IMR-90 (cell line): ENCODE measurements at regions not wholly inside any gene's neighbourhood (a gene's known extent, or its start where the extent isn't known, plus 50 kb on each side); places are given as distances from the start of the nearest gene placed in this dataset.

Experiments
- CHD1 ChIP-seq: IDR thresholded peaks from 2 replicates; pipeline ENCODE4 v1.6.1; 2012; ENCODE audit warnings: low read depth, low read length, improper control_type of control experiment
- FOS ChIP-seq: fragments of 150-350 bp; IDR thresholded peaks from 2 replicates; pipeline ENCODE4 v1.6.1; 2016; ENCODE audit warnings: low read depth, low read length
- MAZ ChIP-seq: IDR thresholded peaks from 2 replicates; pipeline ENCODE4 v1.6.1; 2012; ENCODE audit warnings: low read depth, mild to moderate bottlenecking, low read length, improper control_type of control experiment, moderate library complexity, borderline replicate concordance
- MXI1 ChIP-seq: IDR thresholded peaks from 2 replicates; pipeline ENCODE4 v1.6.1; 2012; ENCODE audit warnings: low read depth, mild to moderate bottlenecking, low read length, moderate library complexity, borderline replicate concordance
- POLR2A ChIP-seq: IDR thresholded peaks from 2 replicates; pipeline ENCODE4 v1.6.1; 2012; ENCODE audit warnings: mild to moderate bottlenecking, low read depth, low read length
- RAD21 ChIP-seq: IDR thresholded peaks from 2 replicates; pipeline ENCODE4 v1.6.1; 2012; ENCODE audit warnings: low read length, improper control_type of control experiment
- RCOR1 ChIP-seq: IDR thresholded peaks from 2 replicates; pipeline ENCODE4 v1.6.1; 2012; ENCODE audit warnings: mild to moderate bottlenecking, low read length, improper control_type of control experiment; ENCODE audit not compliant: insufficient replicate concordance
- TF ChIP-seq, protein P1 (sequence below): conservative IDR thresholded peaks from 2 replicates; pipeline ENCODE4 v1.5.1; 2012; ENCODE audit warnings: mild to moderate bottlenecking, low read depth, low read length, improper control_type of control experiment
- TF ChIP-seq, protein P2 (sequence below): fragments of 150-350 bp; IDR thresholded peaks from 2 replicates; pipeline ENCODE4 v1.6.1; 2016; ENCODE audit warnings: low read depth, mild to moderate bottlenecking, low read length, moderate library complexity, borderline replicate concordance
- TF ChIP-seq, protein P3 (sequence below): fragments of 150-350 bp; IDR thresholded peaks from 2 replicates; pipeline ENCODE4 v1.6.1; 2017; ENCODE audit warnings: mild to moderate bottlenecking, antibody characterized with exemption, low read length, low read depth

DNA sequence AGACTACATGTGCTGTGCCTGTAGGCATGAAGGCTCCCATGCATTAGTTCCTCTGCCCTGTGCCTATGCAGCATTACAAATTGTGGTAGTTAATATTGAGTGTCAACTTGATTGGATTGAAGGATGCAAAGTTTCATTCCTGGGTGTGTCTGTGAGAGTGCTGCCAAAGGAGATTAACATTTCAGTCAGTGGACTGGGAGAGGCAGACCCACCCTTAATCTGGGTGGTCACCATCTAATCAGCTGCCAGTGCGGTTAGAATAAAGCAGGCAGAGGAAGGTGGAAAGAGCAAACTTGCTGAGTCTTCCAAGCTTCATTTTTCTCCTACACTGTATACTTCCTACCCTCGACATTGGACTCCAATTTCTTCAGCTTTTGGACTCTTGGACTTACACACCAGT, 460.2 kb upstream of the SMIM31 start:
- TF ChIP-seq, protein P1, sequence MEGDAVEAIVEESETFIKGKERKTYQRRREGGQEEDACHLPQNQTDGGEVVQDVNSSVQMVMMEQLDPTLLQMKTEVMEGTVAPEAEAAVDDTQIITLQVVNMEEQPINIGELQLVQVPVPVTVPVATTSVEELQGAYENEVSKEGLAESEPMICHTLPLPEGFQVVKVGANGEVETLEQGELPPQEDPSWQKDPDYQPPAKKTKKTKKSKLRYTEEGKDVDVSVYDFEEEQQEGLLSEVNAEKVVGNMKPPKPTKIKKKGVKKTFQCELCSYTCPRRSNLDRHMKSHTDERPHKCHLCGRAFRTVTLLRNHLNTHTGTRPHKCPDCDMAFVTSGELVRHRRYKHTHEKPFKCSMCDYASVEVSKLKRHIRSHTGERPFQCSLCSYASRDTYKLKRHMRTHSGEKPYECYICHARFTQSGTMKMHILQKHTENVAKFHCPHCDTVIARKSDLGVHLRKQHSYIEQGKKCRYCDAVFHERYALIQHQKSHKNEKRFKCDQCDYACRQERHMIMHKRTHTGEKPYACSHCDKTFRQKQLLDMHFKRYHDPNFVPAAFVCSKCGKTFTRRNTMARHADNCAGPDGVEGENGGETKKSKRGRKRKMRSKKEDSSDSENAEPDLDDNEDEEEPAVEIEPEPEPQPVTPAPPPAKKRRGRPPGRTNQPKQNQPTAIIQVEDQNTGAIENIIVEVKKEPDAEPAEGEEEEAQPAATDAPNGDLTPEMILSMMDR: no peak
- TF ChIP-seq POLR2A (no peak), MXI1 (no peak), CHD1 (no peak), RCOR1 (no peak), FOS (no peak), MAZ (no peak), RAD21 (no peak)
- TF ChIP-seq, protein P2, sequence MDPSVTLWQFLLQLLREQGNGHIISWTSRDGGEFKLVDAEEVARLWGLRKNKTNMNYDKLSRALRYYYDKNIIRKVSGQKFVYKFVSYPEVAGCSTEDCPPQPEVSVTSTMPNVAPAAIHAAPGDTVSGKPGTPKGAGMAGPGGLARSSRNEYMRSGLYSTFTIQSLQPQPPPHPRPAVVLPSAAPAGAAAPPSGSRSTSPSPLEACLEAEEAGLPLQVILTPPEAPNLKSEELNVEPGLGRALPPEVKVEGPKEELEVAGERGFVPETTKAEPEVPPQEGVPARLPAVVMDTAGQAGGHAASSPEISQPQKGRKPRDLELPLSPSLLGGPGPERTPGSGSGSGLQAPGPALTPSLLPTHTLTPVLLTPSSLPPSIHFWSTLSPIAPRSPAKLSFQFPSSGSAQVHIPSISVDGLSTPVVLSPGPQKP: no peak
- TF ChIP-seq, protein P3, sequence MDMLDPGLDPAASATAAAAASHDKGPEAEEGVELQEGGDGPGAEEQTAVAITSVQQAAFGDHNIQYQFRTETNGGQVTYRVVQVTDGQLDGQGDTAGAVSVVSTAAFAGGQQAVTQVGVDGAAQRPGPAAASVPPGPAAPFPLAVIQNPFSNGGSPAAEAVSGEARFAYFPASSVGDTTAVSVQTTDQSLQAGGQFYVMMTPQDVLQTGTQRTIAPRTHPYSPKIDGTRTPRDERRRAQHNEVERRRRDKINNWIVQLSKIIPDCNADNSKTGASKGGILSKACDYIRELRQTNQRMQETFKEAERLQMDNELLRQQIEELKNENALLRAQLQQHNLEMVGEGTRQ: no peak
